Stimulated activated naive B cell treated with anti-CD40 and anti-IgM and Interleukin-4, amounts not matched to agents 10 μg/mL and 1 μg/mL and 100 μg/mL, for 72 hours (primary cell): ENCODE measurements at regions not wholly inside any gene's neighbourhood (a gene's known extent, or its start where the extent isn't known, plus 50 kb on each side); places are given as distances from the start of the nearest gene placed in this dataset.
"Not testable (repeated sequence)": the region's sequence is repeated elsewhere in the genome, so short reads cannot be mapped to it uniquely, and the experiment has no call there.

Experiments
- ATAC-seq, 2 donors: fragments of 150-1000 bp; cut with Tn5 transposase; replicated peaks; 2 replicates each; pipeline ENCODE4 v1.10.0; 2021; ENCODE audit warnings: moderate library complexity in 1 of 2
- DNase-seq: peaks from one replicate; pipeline ENCODE4 v3.0.0; 2021
- H3K27ac Mint-ChIP-seq: one replicate; pipeline ENCODE4 v1.8.0; 2022; ENCODE audit warnings: mild to moderate bottlenecking, mixed read lengths
- H3K27me3 Mint-ChIP-seq, 2 donors: one replicate each; pipeline ENCODE4 v1.8.0; 2022; ENCODE audit warnings: mixed read lengths in 2 of 2
- H3K36me3 Mint-ChIP-seq, 2 donors: one replicate each; pipeline ENCODE4 v1.8.0; 2022; ENCODE audit warnings: mixed read lengths in 2 of 2, mild to moderate bottlenecking in 1 of 2
- H3K4me1 Mint-ChIP-seq, 2 donors: one replicate each; pipeline ENCODE4 v1.8.0; 2022; ENCODE audit warnings: mixed read lengths in 2 of 2, mild to moderate bottlenecking in 1 of 2
- H3K4me3 Mint-ChIP-seq, 2 donors: one replicate each; pipeline ENCODE4 v1.8.0; 2022; ENCODE audit warnings: mild to moderate bottlenecking in 2 of 2, mixed read lengths in 2 of 2, moderate library complexity in 1 of 2
- H3K9me3 Mint-ChIP-seq, 2 donors: one replicate each; pipeline ENCODE4 v1.8.0; 2022; ENCODE audit warnings: mixed read lengths in 2 of 2, mild to moderate bottlenecking in 1 of 2

DNA sequence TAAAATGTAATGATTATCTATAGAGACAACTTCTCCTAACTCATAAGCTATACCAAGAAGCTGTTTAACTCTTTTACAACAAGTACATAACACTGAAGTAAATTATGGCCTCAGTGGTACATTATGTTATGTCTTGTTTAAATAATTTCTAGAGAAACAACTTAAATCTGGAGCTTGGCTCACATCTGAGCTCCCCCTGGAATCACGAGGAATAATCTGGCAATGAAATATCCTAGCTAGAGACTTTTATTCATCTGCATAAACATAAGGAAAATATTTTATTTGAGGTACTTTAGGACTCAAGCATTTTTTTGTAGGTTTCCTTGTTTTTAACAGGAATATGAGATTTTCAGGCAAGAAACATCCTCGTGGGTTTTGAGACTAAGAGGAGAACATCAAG lies 354.7 kb upstream of the SLC7A11 start:
- DNase-seq: no peak
- H3K4me3 Mint-ChIP-seq: no peak overlapping the region
- H3K27me3 Mint-ChIP-seq: no peaks in the 10 kb centered on the region

DNA sequence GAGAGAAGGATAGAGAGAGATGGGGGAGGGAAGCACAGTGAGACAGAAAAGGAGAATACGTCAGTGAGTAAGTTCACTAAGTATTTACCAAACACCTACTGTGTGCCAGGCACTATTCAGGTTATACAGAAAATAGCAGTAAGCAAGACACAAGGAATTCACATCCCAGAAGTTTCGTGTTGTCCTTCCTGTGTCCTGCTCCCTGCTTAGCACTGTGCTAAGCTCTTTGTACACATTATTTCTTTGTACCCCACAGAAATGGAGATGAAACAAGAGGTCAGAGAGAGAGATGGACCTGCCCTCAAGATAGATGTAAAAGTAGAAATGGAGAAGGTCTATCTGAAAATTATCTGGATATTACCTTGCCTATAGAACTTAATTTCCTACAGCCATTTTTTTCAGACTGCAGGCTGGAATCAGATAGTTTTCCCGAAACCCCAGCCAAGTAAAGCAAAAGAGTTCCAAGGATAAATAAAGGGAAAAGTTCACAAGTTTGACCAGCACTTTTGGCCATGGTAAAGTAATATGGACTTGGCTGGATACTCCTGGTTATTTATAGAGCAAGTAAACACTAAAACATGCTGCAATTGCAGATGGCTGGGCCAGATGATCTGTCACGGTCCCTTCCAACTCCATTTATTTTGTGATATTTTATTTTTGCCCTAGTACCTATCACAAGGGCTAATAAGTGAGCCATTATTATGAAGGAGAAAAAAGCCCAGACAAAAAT lies 353.7 kb upstream of the SLC7A11 start:
- ATAC-seq (no peak), DNase-seq (no peak)
- Mint-ChIP-seq H3K36me3 (no peaks in the 10 kb centered on the region), H3K4me1 (peaks cover 0 to 4% of the 10 kb centered on the region in 2 donors), H3K27me3 (no peaks in the 10 kb centered on the region), H3K9me3 (peaks cover 0 to 1% of the 10 kb centered on the region in 2 donors), H3K27ac (no peak overlapping the region), H3K4me3 (no peak overlapping the region)

More for the DNA sequence above, 354.7 kb upstream of the SLC7A11 start:
- no peak overlapping the region for H3K27ac Mint-ChIP-seq
- no peak for ATAC-seq
- peaks cover 0 to 5% of the 10 kb centered on the region in 2 donors for H3K9me3 Mint-ChIP-seq
- no peaks in the 10 kb centered on the region for H3K36me3 Mint-ChIP-seq
- peaks cover 0 to 4% of the 10 kb centered on the region in 2 donors for H3K4me1 Mint-ChIP-seq

GRCh38 chr4:138595171-138595570 lies 353.0 kb upstream of the SLC7A11 start:
- no peaks in the 10 kb centered on the region for H3K9me3 Mint-ChIP-seq
- DNase-seq (no peak), ATAC-seq (no peak)
- no peaks in the 10 kb centered on the region for H3K36me3 Mint-ChIP-seq
- no peak overlapping the region for H3K4me3 Mint-ChIP-seq
- no peaks in the 10 kb centered on the region for H3K27me3 Mint-ChIP-seq
- H3K27ac Mint-ChIP-seq: no peak overlapping the region
- peaks cover 0 to 4% of the 10 kb centered on the region in 2 donors for H3K4me1 Mint-ChIP-seq

DNA sequence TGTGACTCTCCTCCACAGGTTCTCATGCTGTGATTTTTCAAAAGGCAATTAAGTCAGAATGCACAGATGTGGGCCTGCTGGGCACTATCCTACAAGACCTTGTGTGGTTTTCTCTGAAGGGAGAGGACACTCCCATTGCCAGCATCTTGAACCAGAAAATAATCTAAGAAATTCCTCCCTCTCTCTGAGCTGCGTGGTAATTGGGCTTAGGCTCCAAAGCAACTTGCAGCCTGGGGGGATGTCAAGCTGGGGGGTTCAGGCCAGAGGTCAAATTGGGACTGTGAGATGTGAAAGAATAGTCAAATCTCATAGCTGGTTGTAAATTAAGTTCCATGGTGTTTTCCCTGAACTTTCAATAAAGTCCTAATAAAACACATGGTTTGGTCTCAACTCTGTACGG lies 350.6 kb upstream of the SLC7A11 start:
- no peaks in the 10 kb centered on the region for H3K27me3 Mint-ChIP-seq
- ATAC-seq (no peak), DNase-seq (no peak)
- peaks cover 0 to 4% of the 10 kb centered on the region in 2 donors for H3K4me1 Mint-ChIP-seq
- H3K9me3 Mint-ChIP-seq: no peaks in the 10 kb centered on the region
- H3K36me3 Mint-ChIP-seq: no peaks in the 10 kb centered on the region
- H3K4me3 Mint-ChIP-seq: no peak overlapping the region
- no peak overlapping the region for H3K27ac Mint-ChIP-seq

- H3K27me3 Mint-ChIP-seq: no peaks in the 10 kb centered on the region
- DNase-seq (no peak), ATAC-seq (no peak)
- no peaks in the 10 kb centered on the region for H3K36me3 Mint-ChIP-seq
- peaks cover 0 to 4% of the 10 kb centered on the region in 2 donors for H3K4me1 Mint-ChIP-seq
- no peak overlapping the region for H3K4me3 Mint-ChIP-seq
- H3K9me3 Mint-ChIP-seq: no peaks in the 10 kb centered on the region
- no peak overlapping the region for H3K27ac Mint-ChIP-seq
Observed at GRCh38 chr4:138591808-138592207, 349.7 kb upstream of the SLC7A11 start.

GRCh38 chr4:138588501-138588900 lies 346.4 kb upstream of the SLC7A11 start:
- Mint-ChIP-seq H3K4me1 (no peaks in the 10 kb centered on the region), H3K36me3 (no peaks in the 10 kb centered on the region), H3K27me3 (peaks cover 0 to 3% of the 10 kb centered on the region in 2 donors), H3K4me3 (no peak overlapping the region), H3K27ac (no peak overlapping the region), H3K9me3 (no peaks in the 10 kb centered on the region)
- DNase-seq: no peak
- ATAC-seq: no peak

DNA sequence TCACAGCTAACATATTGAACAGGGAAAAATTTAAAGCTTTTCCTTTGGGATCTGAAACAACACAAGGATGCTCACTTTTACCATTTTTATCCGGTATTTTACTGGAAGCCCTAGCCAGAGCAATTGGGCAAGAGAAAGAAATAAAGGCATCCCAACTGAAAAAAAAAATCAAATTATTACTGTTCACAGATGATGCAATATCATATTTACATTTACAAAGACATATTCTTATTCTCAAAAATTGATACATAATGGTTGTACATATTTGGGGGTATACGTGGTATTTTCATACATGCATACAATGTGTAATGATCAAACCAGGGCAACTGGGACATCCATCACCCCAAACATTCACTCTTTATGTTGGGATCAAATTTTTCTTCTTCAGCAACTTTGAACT lies 337.0 kb upstream of the SLC7A11 start:
- H3K27ac Mint-ChIP-seq: no peak overlapping the region
- no peak for DNase-seq
- ATAC-seq: no peak
- no peak overlapping the region for H3K4me3 Mint-ChIP-seq
- peaks cover 13 to 16% of the 10 kb centered on the region in 2 donors for H3K9me3 Mint-ChIP-seq
- no peaks in the 10 kb centered on the region for H3K4me1 Mint-ChIP-seq
- H3K36me3 Mint-ChIP-seq: peaks cover 0 to 4% of the 10 kb centered on the region in 2 donors
- no peaks in the 10 kb centered on the region for H3K27me3 Mint-ChIP-seq

- not testable (repeated sequence) for H3K4me1 Mint-ChIP-seq, H3K27me3 Mint-ChIP-seq, ATAC-seq, H3K36me3 Mint-ChIP-seq, H3K4me3 Mint-ChIP-seq, H3K27ac Mint-ChIP-seq, DNase-seq
- peaks cover 13 to 16% of the 10 kb centered on the region in 2 donors for H3K9me3 Mint-ChIP-seq
Observed at GRCh38 chr4:138577826-138578225, 335.7 kb upstream of the SLC7A11 start.

- H3K4me1 Mint-ChIP-seq: no peaks in the 10 kb centered on the region
- no peak for DNase-seq
- peaks cover 0 to 4% of the 10 kb centered on the region in 2 donors for H3K36me3 Mint-ChIP-seq
- no peak for ATAC-seq
- H3K27me3 Mint-ChIP-seq: no peaks in the 10 kb centered on the region
- no peak overlapping the region for H3K27ac Mint-ChIP-seq
- H3K4me3 Mint-ChIP-seq: no peak overlapping the region
- H3K9me3 Mint-ChIP-seq: peaks cover 13 to 16% of the 10 kb centered on the region in 2 donors
Observed at GRCh38 chr4:138577145-138577544, 335.0 kb upstream of the SLC7A11 start.

DNA sequence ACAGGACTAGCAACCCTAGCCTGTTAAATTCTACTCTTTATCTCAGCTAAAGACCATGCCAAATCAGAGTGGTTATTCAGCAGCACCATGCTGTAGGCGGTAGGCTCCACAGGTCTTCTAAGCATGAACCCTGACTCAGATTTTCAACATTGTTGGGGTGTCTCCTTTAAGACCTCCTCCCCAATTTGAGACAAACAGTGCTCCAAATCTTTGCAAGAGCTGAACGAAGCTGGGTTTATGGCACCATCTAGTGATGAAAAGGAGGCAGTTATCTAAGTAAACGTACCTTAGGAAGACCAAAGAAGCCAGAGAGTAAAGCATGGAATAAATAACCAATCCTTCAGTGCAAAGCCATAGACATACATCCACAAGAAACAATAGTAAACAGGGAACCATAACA lies 334.5 kb upstream of the SLC7A11 start:
- H3K27me3 Mint-ChIP-seq: no peaks in the 10 kb centered on the region

DNA sequence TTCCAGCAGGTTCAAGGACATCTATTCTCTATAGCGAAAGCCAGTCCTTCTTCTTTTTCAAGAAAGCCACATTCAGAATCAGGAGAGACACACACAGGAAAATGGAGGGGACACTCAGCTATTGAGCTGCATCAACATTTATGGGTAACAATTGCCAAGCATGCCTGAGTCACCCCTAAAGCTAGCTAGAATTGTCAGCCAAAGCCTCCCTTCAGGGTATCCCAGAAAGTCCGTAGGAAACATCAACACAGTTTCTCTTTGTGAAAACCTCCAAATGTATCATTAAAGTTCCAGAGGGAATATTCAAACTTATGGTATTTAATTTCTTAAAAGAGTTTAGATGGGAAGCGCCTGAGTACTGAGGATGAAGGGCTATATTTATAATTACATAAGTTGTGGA lies 331.1 kb upstream of the SLC7A11 start:
- H3K27ac Mint-ChIP-seq: no peak overlapping the region

More for the DNA sequence above, 334.5 kb upstream of the SLC7A11 start:
- Mint-ChIP-seq H3K4me3 (no peak overlapping the region), H3K4me1 (no peaks in the 10 kb centered on the region), H3K27ac (no peak overlapping the region), H3K9me3 (peaks cover 13 to 16% of the 10 kb centered on the region in 2 donors), H3K36me3 (peaks cover 0 to 4% of the 10 kb centered on the region in 2 donors)
- ATAC-seq: no peak
- DNase-seq: no peak

GRCh38 chr4:138572007-138572406 lies 329.9 kb upstream of the SLC7A11 start:
- Mint-ChIP-seq H3K4me3 (no peak overlapping the region), H3K4me1 (no peaks in the 10 kb centered on the region), H3K27ac (no peak overlapping the region), H3K27me3 (no peaks in the 10 kb centered on the region), H3K9me3 (peaks cover 0 to 3% of the 10 kb centered on the region in 2 donors), H3K36me3 (no peaks in the 10 kb centered on the region)
- DNase-seq: no peak
- ATAC-seq: no peak

More for the DNA sequence above, 331.1 kb upstream of the SLC7A11 start:
- ATAC-seq (no peak), DNase-seq (no peak)
- Mint-ChIP-seq H3K9me3 (peaks cover 9 to 12% of the 10 kb centered on the region in 2 donors), H3K4me3 (no peak overlapping the region), H3K27me3 (no peaks in the 10 kb centered on the region), H3K36me3 (peaks cover 0 to 4% of the 10 kb centered on the region in 2 donors), H3K4me1 (no peaks in the 10 kb centered on the region)

DNA sequence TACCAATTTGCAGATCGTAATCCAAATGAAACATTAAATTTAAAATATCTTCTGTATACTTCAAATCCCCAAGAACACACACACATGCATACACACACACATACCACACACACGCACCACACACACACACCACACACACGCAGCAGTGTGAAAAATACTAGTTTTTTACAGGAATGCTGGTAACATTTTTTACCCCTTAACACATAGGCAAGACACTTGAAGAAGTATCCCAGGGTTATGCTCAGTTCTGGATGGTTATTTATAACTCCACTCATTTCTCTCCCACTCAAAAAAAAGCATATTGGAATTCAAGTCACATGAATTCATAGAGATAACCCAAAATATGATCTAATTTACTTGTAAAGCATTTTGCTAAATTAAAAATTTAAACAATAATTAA lies 325.5 kb upstream of the SLC7A11 start:
- no peaks in the 10 kb centered on the region for H3K27me3 Mint-ChIP-seq
- no peaks in the 10 kb centered on the region for H3K9me3 Mint-ChIP-seq
- H3K36me3 Mint-ChIP-seq: no peaks in the 10 kb centered on the region
- ATAC-seq (no peak), DNase-seq (no peak)
- H3K4me3 Mint-ChIP-seq: no peak overlapping the region
- no peak overlapping the region for H3K27ac Mint-ChIP-seq
- no peaks in the 10 kb centered on the region for H3K4me1 Mint-ChIP-seq

GRCh38 chr4:138565576-138565975 lies 323.4 kb upstream of the SLC7A11 start:
- H3K9me3 Mint-ChIP-seq: peaks cover 0 to 4% of the 10 kb centered on the region in 2 donors
- H3K4me3 Mint-ChIP-seq: no peak overlapping the region
- H3K27ac Mint-ChIP-seq: no peak overlapping the region
- DNase-seq (no peak), ATAC-seq (no peak)
- H3K4me1 Mint-ChIP-seq: no peaks in the 10 kb centered on the region
- no peaks in the 10 kb centered on the region for H3K27me3 Mint-ChIP-seq
- no peaks in the 10 kb centered on the region for H3K36me3 Mint-ChIP-seq

- no peaks in the 10 kb centered on the region for H3K27me3 Mint-ChIP-seq
- H3K4me3 Mint-ChIP-seq: no peak overlapping the region
- DNase-seq: no peak
- H3K9me3 Mint-ChIP-seq: peaks cover 0 to 4% of the 10 kb centered on the region in 2 donors
- no peaks in the 10 kb centered on the region for H3K4me1 Mint-ChIP-seq
- ATAC-seq: no peak
- H3K27ac Mint-ChIP-seq: no peak overlapping the region
- H3K36me3 Mint-ChIP-seq: no peaks in the 10 kb centered on the region
Observed at GRCh38 chr4:138562544-138562991, 320.4 kb upstream of the SLC7A11 start.
